GM21423 (cell line): ENCODE measurements at regions not wholly inside any gene's neighbourhood (a gene's known extent, or its start where the extent isn't known, plus 50 kb on each side); places are given as distances from the start of the nearest gene placed in this dataset.
"Not testable (repeated sequence)": the region's sequence is repeated elsewhere in the genome, so short reads cannot be mapped to it uniquely, and the experiment has no call there.

Experiments used
- ATAC-seq: cut with Tn5 transposase; IDR thresholded peaks from one replicate; pipeline ENCODE4 v1.9.1; 2021; ENCODE audit warnings: mild to moderate bottlenecking, moderate library complexity; ENCODE audit not compliant: unreplicated experiment

DNA sequence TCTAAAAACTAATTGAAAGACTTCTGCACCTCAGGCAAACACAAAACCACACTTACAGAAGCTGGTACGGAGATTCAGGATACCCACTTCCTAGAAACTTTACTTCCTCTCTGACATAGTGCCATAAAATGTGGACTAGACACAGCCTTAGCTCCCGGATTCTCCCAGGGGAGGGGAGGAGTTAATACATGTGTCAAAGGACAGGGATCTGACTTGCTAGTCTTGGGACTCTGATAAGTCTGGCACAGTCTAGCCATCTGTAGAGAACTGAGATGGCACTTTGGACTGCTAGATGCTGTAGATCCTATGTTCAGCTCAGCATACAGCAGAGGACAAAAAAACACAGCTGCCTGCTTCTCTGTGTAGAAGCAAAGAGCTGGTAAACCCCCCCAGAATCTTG is 769.8 kb upstream of the MIR17HG start:
- ATAC-seq: no peak

- ATAC-seq: no peak
Measured at GRCh38 chr13:90585392-90585791, 762.1 kb upstream of the MIR17HG start.

- no peak for ATAC-seq
Measured at GRCh38 chr13:90591260-90591926, 756.1 kb upstream of the MIR17HG start.

GRCh38 chr13:90591927-90592268 is 755.6 kb upstream of the MIR17HG start:
- no peak for ATAC-seq

DNA sequence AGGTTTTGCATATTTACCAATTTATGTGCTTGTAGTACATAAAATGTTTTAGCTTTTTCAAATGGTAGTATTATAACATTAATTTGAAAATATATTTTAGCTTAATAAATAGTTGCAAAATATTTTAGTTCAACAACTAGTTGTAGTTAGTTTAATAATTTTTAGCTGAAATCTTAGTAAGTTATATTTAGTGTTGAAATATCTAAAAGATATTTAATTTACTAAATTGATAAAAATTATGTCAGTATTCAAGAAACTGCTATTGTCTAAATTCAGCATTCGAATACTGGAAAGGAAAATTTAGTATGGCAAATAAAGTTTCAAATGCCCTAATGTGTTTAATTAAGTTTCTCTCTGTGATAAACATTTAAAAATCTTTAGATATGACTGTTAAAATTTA is 754.5 kb upstream of the MIR17HG start:
- no peak for ATAC-seq

DNA sequence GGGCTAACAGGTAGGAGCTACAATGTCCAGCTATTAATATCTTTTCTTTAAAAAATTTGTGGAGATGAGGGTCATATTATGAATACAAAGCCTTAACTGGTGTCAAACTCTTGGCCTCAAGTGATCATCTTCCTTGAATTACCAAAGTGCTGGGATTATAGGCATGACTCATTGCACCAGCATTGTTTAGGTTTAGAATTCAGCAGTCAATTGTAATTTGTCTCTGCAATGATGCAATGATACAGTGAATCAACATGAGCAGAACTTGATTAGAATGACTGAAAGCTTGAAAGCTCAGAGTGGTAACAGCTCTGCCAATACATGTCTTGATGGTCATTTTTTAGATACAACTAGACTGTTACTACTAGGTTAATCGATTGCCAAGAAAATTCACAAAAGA is 752.8 kb upstream of the MIR17HG start:
- ATAC-seq: no peak

- no peak for ATAC-seq
Measured at GRCh38 chr13:90605664-90606063, 741.8 kb upstream of the MIR17HG start.

DNA sequence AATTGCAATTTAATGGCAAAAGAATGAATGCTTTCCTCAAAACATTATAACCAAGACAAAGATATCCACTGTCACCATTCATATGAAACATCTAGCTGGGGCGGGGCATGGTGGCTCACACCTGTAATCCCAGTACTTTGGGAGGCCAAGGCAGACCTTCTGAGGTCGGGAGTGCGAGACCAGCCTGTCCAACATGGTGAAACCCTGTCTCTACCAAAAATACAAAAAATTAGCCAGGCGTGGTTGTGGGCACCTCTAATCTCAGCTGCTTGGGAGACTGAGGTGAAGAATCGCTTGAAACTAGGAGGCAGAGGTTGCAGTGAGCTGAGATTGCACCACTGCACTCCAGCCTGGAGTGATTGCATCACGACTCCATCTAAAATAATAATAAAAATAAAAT is 740.6 kb upstream of the MIR17HG start:
- not testable (repeated sequence) for ATAC-seq

DNA sequence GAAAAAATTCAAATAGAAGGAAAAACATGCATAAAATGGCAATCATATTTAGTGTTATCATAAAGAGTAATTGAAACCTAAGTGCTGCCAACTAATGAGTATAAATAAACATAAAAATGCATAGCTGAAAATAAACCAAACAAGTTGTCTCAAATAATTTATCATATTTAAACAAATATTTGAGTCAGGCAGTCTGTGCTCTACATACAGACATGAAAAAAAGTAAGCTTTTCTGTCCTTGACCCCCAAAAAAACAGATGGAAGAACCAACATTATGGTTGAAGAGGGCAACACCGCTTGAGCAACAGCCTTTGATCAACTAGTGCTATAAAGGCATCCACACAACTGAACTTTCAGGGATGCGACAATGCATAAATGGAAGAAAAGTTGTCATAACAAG is 735.1 kb upstream of the MIR17HG start:
- ATAC-seq: no peak

- ATAC-seq: no peak
Measured at GRCh38 chr13:90613076-90613795, 734.3 kb upstream of the MIR17HG start.

GRCh38 chr13:90615236-90615635 is 732.3 kb upstream of the MIR17HG start:
- ATAC-seq: no peak

DNA sequence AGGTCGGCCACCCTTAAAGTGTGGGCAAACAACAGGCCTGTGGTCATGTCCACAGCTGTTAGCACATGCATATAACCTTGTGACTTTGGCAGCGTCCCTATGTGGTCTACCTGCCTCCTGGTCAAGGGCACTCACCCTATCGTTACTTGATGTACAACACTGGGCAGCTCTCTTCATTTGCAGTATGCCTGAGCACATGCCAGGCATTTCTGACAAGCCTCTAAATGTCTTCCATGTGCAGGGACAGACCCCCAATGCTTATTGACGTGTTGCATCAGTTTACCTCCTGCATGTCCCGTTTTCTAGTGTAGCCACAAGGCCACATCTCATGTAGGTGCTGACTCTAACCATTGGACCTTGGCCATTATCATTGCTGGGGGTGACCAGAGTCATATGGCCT is 731.7 kb upstream of the MIR17HG start:
- no peak for ATAC-seq

DNA sequence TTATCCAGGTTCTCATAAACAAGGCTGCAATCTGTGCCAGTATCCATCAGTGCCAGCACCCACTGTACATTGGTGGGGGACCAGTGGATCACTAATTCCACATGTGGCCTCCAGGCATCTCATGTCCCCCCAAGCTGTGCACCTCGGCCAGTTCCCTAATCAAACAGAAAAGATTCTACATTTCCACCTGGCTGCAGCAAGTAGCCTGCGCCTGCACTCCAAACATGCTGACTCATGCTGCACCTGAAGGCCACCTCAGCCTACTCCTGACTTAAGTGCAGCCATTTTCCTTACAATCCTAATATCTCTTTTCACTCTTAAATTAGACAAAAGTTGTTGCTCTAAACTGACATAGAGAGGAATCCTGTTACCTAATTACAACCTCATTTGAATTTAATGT is 729.4 kb upstream of the MIR17HG start:
- ATAC-seq: no peak

DNA sequence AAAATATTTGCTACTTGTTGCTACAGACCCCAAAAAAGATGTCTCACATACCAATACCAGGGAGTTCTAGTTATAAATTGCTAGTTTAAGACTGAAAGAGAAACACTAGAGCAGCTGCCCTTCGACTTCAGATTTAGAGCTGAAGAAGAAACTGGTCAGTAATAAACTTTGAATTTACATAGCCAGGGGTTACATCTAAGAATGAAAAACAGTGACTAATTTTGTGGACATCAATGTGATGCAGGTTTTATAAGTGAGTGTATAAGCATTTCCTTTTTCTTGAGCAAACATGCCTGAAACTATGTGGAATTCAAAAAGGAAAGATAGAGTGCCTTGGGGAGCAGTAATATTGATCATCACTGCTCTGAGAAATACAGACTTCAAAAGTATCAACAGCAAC is 724.9 kb upstream of the MIR17HG start:
- no peak for ATAC-seq

GRCh38 chr13:90623318-90624011 is 724.0 kb upstream of the MIR17HG start:
- ATAC-seq: no peak

GRCh38 chr13:90627813-90628212 is 719.7 kb upstream of the MIR17HG start:
- no peak for ATAC-seq

- no peak for ATAC-seq
Measured at GRCh38 chr13:90628471-90628870, 719.0 kb upstream of the MIR17HG start.

DNA sequence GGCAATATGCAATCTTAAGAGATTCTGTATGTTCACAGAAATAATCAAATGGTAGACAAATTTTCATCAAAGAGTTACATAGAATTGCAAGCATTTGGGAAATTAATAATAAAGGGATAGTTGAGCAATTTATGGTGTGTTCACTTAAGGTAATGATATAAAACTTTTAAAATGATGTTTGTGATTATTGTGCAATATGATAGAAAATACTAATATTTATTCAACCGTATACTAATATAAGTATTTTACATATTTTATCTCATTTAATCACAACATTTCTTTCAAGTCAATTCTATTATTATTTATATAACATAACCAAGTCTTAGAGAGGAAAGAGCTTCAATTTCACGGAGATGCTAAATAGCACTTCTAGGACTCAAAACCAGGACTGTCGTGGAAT is 716.8 kb upstream of the MIR17HG start:
- no peak for ATAC-seq

DNA sequence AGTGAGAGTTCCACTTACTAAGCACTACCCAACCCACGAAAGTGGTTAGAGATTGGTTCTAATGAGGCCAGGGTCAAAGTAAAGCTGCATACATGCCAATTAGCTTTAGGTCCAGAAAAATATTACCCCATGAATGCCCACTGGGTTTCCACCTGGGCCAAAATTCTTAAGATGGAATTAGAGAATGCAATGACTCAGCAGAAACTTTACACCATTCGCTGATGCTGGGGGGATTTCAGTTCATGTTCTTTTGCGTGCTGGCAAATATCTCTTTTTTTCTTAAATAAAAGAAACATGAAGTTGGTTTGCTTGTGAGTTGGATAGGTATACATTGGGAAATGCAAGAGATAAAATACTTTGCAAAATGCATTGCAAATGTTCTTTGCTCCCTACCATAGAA is 715.3 kb upstream of the MIR17HG start:
- ATAC-seq: no peak

DNA sequence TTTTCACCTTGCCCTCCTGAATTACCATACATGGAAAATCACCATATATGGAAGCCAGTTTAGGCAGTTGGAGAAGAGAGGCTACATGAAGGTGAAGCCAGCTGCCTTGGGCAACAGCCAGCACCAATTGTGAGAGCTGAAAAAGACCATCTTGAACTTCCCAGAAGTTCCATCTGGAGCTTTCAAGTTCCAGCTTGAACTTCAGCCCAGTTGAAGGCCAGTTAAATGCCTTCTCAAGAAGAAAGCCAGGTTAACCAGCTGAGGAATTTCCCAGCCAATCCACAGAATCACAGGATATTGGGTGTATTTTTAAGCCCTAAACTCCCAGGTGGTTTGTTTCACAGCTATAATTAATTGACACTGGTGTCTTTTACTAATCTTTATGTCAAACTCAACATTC is 713.6 kb upstream of the MIR17HG start:
- ATAC-seq: no peak

DNA sequence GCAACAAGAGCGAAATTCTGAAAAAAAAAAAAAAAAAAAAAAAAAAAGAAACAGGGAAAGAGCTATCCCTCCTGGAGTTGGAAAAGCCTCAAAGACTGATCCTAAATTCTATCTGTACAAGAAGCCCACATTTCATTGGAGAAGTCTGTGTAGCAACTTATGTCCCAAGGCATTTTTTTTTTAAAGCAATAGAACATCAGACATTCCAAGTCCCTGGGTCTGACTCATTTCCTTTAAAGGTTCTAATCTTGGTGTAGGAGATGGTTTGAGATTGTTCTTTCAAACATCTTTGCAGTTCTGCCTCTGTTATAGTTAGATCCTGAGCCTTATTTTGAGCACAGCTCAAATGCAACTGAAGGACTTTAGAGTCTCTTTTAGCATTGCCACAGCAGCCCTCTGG is 706.5 kb upstream of the MIR17HG start:
- no peak for ATAC-seq

- no peak for ATAC-seq
Measured at GRCh38 chr13:90641884-90642283, 705.6 kb upstream of the MIR17HG start.
